GM13977 (cell line): ENCODE measurements at regions not wholly inside any gene's neighbourhood (a gene's known extent, or its start where the extent isn't known, plus 50 kb on each side); places are given as distances from the start of the nearest gene placed in this dataset.
A peak's percentile ranks its signal among the peaks of the same experiment; 100 is the strongest.
"Not testable (repeated sequence)": the region's sequence is repeated elsewhere in the genome, so short reads cannot be mapped to it uniquely, and the experiment has no call there.

Source experiments
- DNase-seq: peaks from one replicate; pipeline ENCODE4 v3.0.0; 2012; ENCODE audit warnings: low spot score
- CTCF ChIP-seq: IDR thresholded peaks from 2 replicates; pipeline ENCODE4 v1.5.1; 2012; ENCODE audit warnings: mild to moderate bottlenecking, control low read depth; ENCODE audit not compliant: insufficient read depth; ENCODE audit errors: extremely low read depth, missing control alignments
- in situ Hi-C: fragments of 300-500 bp; cut with MboI; formaldehyde crosslinking; loops from one replicate; pipeline ENCODE4 v1.12.0; 2022; ENCODE audit warnings: low sequenced_read_pairs, low pct_unique_long_range_greater_than_20kb, mixed read lengths, inconsistent platforms; ENCODE audit not compliant: unreplicated experiment

GRCh38 chr18:61639886-61640285 lies 252.9 kb downstream of the RNF152 start:
- in situ Hi-C loops = no loop called here
- no peak for DNase-seq
- TF ChIP-seq CTCF = no peak

- no peak for TF ChIP-seq CTCF
- DNase-seq = no peak
- in situ Hi-C loops = no loop called here
Observed at GRCh38 chr18:61637905-61638595, 254.8 kb downstream of the RNF152 start.

GRCh38 chr18:61637319-61637718 lies 255.5 kb downstream of the RNF152 start:
- in situ Hi-C loops = no loop called here
- no peak for TF ChIP-seq CTCF
- no peak for DNase-seq

GRCh38 chr18:61635901-61636528 lies 256.8 kb downstream of the RNF152 start:
- in situ Hi-C loops = no loop called here
- DNase-seq = peak; percentile 45
- peak; percentile 71 for TF ChIP-seq CTCF

GRCh38 chr18:61628085-61628484 lies 264.7 kb downstream of the RNF152 start:
- DNase-seq = no peak
- in situ Hi-C loops = no loop called here
- no peak for TF ChIP-seq CTCF

- DNase-seq, in situ Hi-C loops: not testable (repeated sequence)
Observed at GRCh38 chr18:61624631-61625030, 268.2 kb downstream of the RNF152 start.

- DNase-seq = no peak
- in situ Hi-C loops = no loop called here
- no peak for TF ChIP-seq CTCF
Observed at GRCh38 chr18:61619783-61620182, 273.0 kb downstream of the RNF152 start.
